ENCODE measurements at regions not wholly inside any gene's neighbourhood (a gene's known extent, or its start where the extent isn't known, plus 50 kb on each side); places are given as distances from the start of the nearest gene placed in this dataset.
A peak's percentile ranks its signal among the peaks of the same experiment; 100 is the strongest.

GRCh38 chr2:64196963-64197362 is 52.7 kb upstream of the PELI1 start:
- DNase-seq = no peak
- no peaks in the 10 kb centered on the region for H3K27me3 ChIP-seq (ENCODE audit: control insufficient read depth, insufficient read depth, low read length)
- no peaks in the 10 kb centered on the region for H3K36me3 ChIP-seq (replicated peaks; ENCODE audit: control insufficient read depth, insufficient read depth, low read length)
- no peak overlapping the region for H3K4me3 ChIP-seq (ENCODE audit: insufficient read depth, low read depth, low read length)

GRCh38 chr2:64201151-64201550 is 56.9 kb upstream of the PELI1 start:
- no peak for DNase-seq
- H3K4me3 ChIP-seq (ENCODE audit: insufficient read depth, low read depth, low read length) = no peak overlapping the region
- H3K36me3 ChIP-seq (replicated peaks; ENCODE audit: control insufficient read depth, insufficient read depth, low read length) = no peaks in the 10 kb centered on the region
- H3K27me3 ChIP-seq (ENCODE audit: control insufficient read depth, insufficient read depth, low read length) = no peaks in the 10 kb centered on the region

GRCh38 chr2:64202206-64202845 is 58.1 kb upstream of the PELI1 start:
- DNase-seq = no peak
- Histone ChIP-seq H3K36me3 (replicated peaks; ENCODE audit: control insufficient read depth, insufficient read depth, low read length) (no peaks in the 10 kb centered on the region), H3K27me3 (ENCODE audit: control insufficient read depth, insufficient read depth, low read length) (no peaks in the 10 kb centered on the region), H3K4me3 (ENCODE audit: insufficient read depth, low read depth, low read length) (no peak overlapping the region)

GRCh38 chr2:64203131-64203857 is 59.1 kb upstream of the PELI1 start:
- H3K4me3 ChIP-seq (ENCODE audit: insufficient read depth, low read depth, low read length) = no peak overlapping the region
- H3K36me3 ChIP-seq (replicated peaks; ENCODE audit: control insufficient read depth, insufficient read depth, low read length) = no peaks in the 10 kb centered on the region
- DNase-seq = peak; percentile 36
- H3K27me3 ChIP-seq (ENCODE audit: control insufficient read depth, insufficient read depth, low read length) = no peaks in the 10 kb centered on the region

GRCh38 chr2:64203858-64204632 is 59.8 kb upstream of the PELI1 start:
- no peak overlapping the region for H3K4me3 ChIP-seq (ENCODE audit: insufficient read depth, low read depth, low read length)
- peak; percentile 51 for DNase-seq
- H3K27me3 ChIP-seq (ENCODE audit: control insufficient read depth, insufficient read depth, low read length) = no peaks in the 10 kb centered on the region
- H3K36me3 ChIP-seq (replicated peaks; ENCODE audit: control insufficient read depth, insufficient read depth, low read length) = no peaks in the 10 kb centered on the region

GRCh38 chr2:64204703-64205102 is 60.5 kb upstream of the PELI1 start:
- H3K27me3 ChIP-seq (ENCODE audit: control insufficient read depth, insufficient read depth, low read length) = no peaks in the 10 kb centered on the region
- no peak overlapping the region for H3K4me3 ChIP-seq (ENCODE audit: insufficient read depth, low read depth, low read length)
- no peaks in the 10 kb centered on the region for H3K36me3 ChIP-seq (replicated peaks; ENCODE audit: control insufficient read depth, insufficient read depth, low read length)
- DNase-seq = no peak

- Histone ChIP-seq H3K36me3 (replicated peaks; ENCODE audit: control insufficient read depth, insufficient read depth, low read length) (no peaks in the 10 kb centered on the region), H3K4me3 (ENCODE audit: insufficient read depth, low read depth, low read length) (no peak overlapping the region), H3K27me3 (ENCODE audit: control insufficient read depth, insufficient read depth, low read length) (no peaks in the 10 kb centered on the region)
- DNase-seq = no peak
Measured at GRCh38 chr2:64205415-64205814, 61.2 kb upstream of the PELI1 start.

GRCh38 chr2:64207573-64207972 is 63.4 kb upstream of the PELI1 start:
- DNase-seq = no peak
- Histone ChIP-seq H3K27me3 (ENCODE audit: control insufficient read depth, insufficient read depth, low read length) (no peaks in the 10 kb centered on the region), H3K36me3 (replicated peaks; ENCODE audit: control insufficient read depth, insufficient read depth, low read length) (no peaks in the 10 kb centered on the region), H3K4me3 (ENCODE audit: insufficient read depth, low read depth, low read length) (no peak overlapping the region)

GRCh38 chr2:64210816-64211215 is 66.6 kb upstream of the PELI1 start:
- Histone ChIP-seq H3K4me3 (ENCODE audit: insufficient read depth, low read depth, low read length) (no peak overlapping the region), H3K27me3 (ENCODE audit: control insufficient read depth, insufficient read depth, low read length) (no peaks in the 10 kb centered on the region), H3K36me3 (replicated peaks; ENCODE audit: control insufficient read depth, insufficient read depth, low read length) (no peaks in the 10 kb centered on the region)
- no peak for DNase-seq

- no peak overlapping the region for H3K4me3 ChIP-seq (ENCODE audit: insufficient read depth, low read depth, low read length)
- H3K27me3 ChIP-seq (ENCODE audit: control insufficient read depth, insufficient read depth, low read length) = no peaks in the 10 kb centered on the region
- no peaks in the 10 kb centered on the region for H3K36me3 ChIP-seq (replicated peaks; ENCODE audit: control insufficient read depth, insufficient read depth, low read length)
- DNase-seq = no peak
Measured at GRCh38 chr2:64211276-64211921, 67.2 kb upstream of the PELI1 start.

GRCh38 chr2:64212346-64212745 is 68.1 kb upstream of the PELI1 start:
- no peak for DNase-seq
- Histone ChIP-seq H3K27me3 (ENCODE audit: control insufficient read depth, insufficient read depth, low read length) (no peaks in the 10 kb centered on the region), H3K36me3 (replicated peaks; ENCODE audit: control insufficient read depth, insufficient read depth, low read length) (no peaks in the 10 kb centered on the region), H3K4me3 (ENCODE audit: insufficient read depth, low read depth, low read length) (no peak overlapping the region)

- Histone ChIP-seq H3K36me3 (replicated peaks; ENCODE audit: control insufficient read depth, insufficient read depth, low read length) (no peaks in the 10 kb centered on the region), H3K4me3 (ENCODE audit: insufficient read depth, low read depth, low read length) (no peak overlapping the region), H3K27me3 (ENCODE audit: control insufficient read depth, insufficient read depth, low read length) (no peaks in the 10 kb centered on the region)
- no peak for DNase-seq
Measured at GRCh38 chr2:64212801-64213321, 68.6 kb upstream of the PELI1 start.

GRCh38 chr2:64213532-64214275 is 69.5 kb upstream of the PELI1 start:
- Histone ChIP-seq H3K27me3 (ENCODE audit: control insufficient read depth, insufficient read depth, low read length) (no peaks in the 10 kb centered on the region), H3K36me3 (replicated peaks; ENCODE audit: control insufficient read depth, insufficient read depth, low read length) (no peaks in the 10 kb centered on the region), H3K4me3 (ENCODE audit: insufficient read depth, low read depth, low read length) (no peak overlapping the region)
- DNase-seq = no peak
